WERI-Rb-1 (cell line): ENCODE measurements at regions not wholly inside any gene's neighbourhood (a gene's known extent, or its start where the extent isn't known, plus 50 kb on each side); places are given as distances from the start of the nearest gene placed in this dataset.

Source experiments
- DNase-seq: peaks from one replicate; pipeline ENCODE4 v3.0.0-alpha.2; 2020
- H3K27ac ChIP-seq: fragments of 250-450 bp; sonication (Bioruptor Pico); 2 replicates; pipeline ENCODE4 v1.5.1; 2020; ENCODE audit warnings: mild to moderate bottlenecking, moderate library complexity
- H3K27me3 ChIP-seq: fragments of 250-450 bp; sonication (Bioruptor Pico); 2 replicates; pipeline ENCODE4 v1.5.1; 2021; ENCODE audit warnings: mild to moderate bottlenecking, low read depth, moderate library complexity; ENCODE audit not compliant: insufficient read depth, severe bottlenecking
- H3K36me3 ChIP-seq: fragments of 250-450 bp; sonication (Bioruptor Pico); 2 replicates; pipeline ENCODE4 v1.5.1; 2020; ENCODE audit warnings: mild to moderate bottlenecking, moderate library complexity
- H3K4me3 ChIP-seq: 2 replicates; pipeline ENCODE4 v1.5.1; 2011; ENCODE audit warnings: low read depth, mild to moderate bottlenecking, control low read depth, low read length
- H3K9me3 ChIP-seq: fragments of 250-450 bp; sonication (Bioruptor Pico); 2 replicates; pipeline ENCODE4 v1.5.1; 2021; ENCODE audit warnings: mild to moderate bottlenecking, moderate library complexity; ENCODE audit not compliant: severe bottlenecking
- TF ChIP-seq, protein P1 (sequence below): IDR thresholded peaks from 2 replicates; pipeline ENCODE4 v1.5.1; 2011; ENCODE audit warnings: low read depth, mild to moderate bottlenecking, control low read depth, inconsistent platforms, low read length

DNA sequence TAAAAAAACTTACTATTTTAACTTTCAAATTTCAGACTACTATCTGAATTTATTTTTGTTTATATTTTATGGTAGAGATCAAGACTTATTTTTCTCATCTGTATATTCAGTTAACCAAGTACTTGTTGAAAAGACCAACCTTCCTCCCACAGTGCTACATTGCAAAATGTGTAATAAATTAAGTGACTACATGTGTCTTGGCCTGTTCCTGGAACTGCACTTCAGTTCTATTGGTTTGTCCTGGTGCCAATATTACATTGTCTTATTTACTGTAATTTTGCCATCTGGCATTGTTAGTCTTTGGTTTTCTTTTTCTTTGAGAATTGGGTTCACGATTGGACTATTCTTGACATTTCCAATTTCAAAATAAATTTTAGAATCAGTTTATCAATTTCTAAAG, 138.4 kb upstream of the KCNMB2 start:
- TF ChIP-seq, protein P1, sequence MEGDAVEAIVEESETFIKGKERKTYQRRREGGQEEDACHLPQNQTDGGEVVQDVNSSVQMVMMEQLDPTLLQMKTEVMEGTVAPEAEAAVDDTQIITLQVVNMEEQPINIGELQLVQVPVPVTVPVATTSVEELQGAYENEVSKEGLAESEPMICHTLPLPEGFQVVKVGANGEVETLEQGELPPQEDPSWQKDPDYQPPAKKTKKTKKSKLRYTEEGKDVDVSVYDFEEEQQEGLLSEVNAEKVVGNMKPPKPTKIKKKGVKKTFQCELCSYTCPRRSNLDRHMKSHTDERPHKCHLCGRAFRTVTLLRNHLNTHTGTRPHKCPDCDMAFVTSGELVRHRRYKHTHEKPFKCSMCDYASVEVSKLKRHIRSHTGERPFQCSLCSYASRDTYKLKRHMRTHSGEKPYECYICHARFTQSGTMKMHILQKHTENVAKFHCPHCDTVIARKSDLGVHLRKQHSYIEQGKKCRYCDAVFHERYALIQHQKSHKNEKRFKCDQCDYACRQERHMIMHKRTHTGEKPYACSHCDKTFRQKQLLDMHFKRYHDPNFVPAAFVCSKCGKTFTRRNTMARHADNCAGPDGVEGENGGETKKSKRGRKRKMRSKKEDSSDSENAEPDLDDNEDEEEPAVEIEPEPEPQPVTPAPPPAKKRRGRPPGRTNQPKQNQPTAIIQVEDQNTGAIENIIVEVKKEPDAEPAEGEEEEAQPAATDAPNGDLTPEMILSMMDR: no peak
- Histone ChIP-seq H3K4me3 (no peak overlapping the region), H3K27ac (no peak overlapping the region), H3K36me3 (no peaks in the 10 kb centered on the region), H3K27me3 (no peaks in the 10 kb centered on the region), H3K9me3 (no peaks in the 10 kb centered on the region)
- no peak for DNase-seq

DNA sequence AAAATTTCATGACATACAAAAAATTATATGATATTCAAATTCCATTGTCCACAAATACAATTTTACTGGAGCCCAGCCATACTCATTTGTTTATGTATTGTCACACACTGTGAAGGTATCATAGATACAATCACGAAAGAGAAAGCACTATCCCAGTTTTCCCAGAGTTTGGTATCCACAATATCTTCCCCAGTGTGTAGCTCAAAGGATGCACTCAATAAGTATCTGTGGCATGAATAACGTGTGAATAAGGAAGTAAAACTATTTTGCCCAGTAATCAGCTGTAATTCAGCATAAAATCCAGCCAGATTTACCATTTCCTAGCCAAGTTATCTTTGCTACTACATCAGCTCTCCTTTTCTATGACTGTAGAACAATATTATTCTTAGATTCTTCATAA, 131.3 kb upstream of the KCNMB2 start:
- H3K27ac ChIP-seq: no peak overlapping the region
- TF ChIP-seq, protein P1: no peak
- H3K4me3 ChIP-seq: no peak overlapping the region
- H3K9me3 ChIP-seq: no peaks in the 10 kb centered on the region
- no peak for DNase-seq
- no peaks in the 10 kb centered on the region for H3K36me3 ChIP-seq
- H3K27me3 ChIP-seq: no peaks in the 10 kb centered on the region

DNA sequence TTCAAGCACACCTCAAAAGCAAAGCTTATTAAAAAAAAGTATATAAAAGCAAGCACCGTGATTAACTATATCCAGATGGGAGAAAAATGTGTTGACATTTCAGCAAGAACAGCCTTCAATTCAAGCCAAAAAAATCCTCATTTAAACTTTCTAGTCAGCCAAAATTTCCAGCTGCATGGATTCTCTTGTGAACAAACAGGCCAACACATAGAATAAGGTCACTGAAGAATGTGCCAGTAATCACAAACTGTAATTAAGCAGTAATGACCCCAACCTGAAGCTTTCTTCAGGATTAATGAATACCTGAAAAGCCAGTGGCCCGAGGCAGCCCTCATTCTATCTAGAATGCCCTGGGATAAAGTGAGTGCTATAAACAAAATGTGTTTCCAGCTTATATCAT, 130.7 kb upstream of the KCNMB2 start:
- H3K9me3 ChIP-seq: no peaks in the 10 kb centered on the region
- H3K27ac ChIP-seq: no peak overlapping the region
- no peaks in the 10 kb centered on the region for H3K36me3 ChIP-seq
- no peaks in the 10 kb centered on the region for H3K27me3 ChIP-seq
- no peak for DNase-seq
- TF ChIP-seq, protein P1: no peak
- no peak overlapping the region for H3K4me3 ChIP-seq

DNA sequence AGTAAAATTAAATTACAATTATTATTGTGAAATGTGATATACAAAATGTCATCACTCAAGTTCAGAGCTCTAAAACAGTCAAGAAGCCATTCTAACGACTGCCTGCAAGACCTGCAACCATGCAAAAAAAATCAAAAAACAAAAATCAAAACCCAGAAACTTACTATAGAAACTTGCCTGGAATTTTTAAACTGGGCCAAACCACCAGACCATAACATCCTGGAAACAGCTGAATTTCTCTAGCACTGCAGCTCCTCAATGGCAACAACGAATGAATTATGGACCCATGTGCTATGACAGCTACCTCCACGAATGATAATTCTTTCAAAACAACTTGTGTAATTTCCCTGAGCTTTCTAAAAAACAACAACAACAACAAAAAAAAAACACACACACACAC, 130.0 kb upstream of the KCNMB2 start:
- Histone ChIP-seq H3K27me3 (no peaks in the 10 kb centered on the region), H3K36me3 (no peaks in the 10 kb centered on the region), H3K27ac (no peak overlapping the region), H3K4me3 (no peak overlapping the region), H3K9me3 (no peaks in the 10 kb centered on the region)
- TF ChIP-seq, protein P1: no peak
- no peak for DNase-seq

DNA sequence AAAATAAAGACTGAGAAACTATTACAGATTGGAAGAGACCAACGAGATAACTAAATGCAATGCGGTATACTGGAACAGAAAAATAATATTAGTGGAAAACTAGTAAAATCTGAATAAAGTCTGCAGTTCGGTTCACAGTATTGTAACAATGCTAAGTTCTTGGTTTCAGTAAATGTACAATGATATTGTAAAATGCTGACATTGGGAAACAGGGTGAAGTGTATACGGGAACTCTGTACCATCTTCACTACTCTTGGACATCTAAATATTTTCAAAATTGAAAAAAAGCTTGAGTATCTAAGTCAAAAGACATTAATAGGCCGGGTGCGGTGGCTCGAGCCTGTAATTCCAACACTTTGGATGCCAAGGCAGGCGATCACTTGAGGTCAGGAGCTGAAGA, 120.9 kb upstream of the KCNMB2 start:
- Histone ChIP-seq H3K36me3 (no peaks in the 10 kb centered on the region), H3K27me3 (no peaks in the 10 kb centered on the region), H3K27ac (no peak overlapping the region), H3K9me3 (no peaks in the 10 kb centered on the region), H3K4me3 (no peak overlapping the region)
- TF ChIP-seq, protein P1: no peak
- DNase-seq: no peak

DNA sequence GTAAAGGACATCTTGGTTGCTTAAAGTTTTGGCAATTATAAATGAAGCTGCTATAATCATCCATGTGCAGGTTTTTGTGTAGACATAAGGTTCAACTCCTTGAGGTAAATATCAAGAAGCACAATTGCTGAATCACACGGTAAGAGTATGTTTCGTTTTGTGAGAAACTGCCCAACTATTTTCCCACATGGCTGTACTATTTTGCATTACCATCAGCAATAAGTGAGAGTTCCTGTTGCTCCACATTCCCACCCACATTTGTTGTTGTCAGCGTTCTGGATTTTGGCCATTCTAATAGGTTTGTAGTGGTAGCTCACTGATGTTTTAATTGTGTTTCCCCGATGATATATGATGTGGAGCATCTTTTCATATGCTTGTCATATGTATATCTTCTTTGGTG, 118.5 kb upstream of the KCNMB2 start:
- TF ChIP-seq, protein P1: no peak
- H3K27ac ChIP-seq: no peak overlapping the region
- no peak overlapping the region for H3K4me3 ChIP-seq
- no peaks in the 10 kb centered on the region for H3K36me3 ChIP-seq
- no peak for DNase-seq
- no peaks in the 10 kb centered on the region for H3K27me3 ChIP-seq
- no peaks in the 10 kb centered on the region for H3K9me3 ChIP-seq
